ENCODE measurements at regions not wholly inside any gene's neighbourhood (a gene's known extent, or its start where the extent isn't known, plus 50 kb on each side); places are given as distances from the start of the nearest gene placed in this dataset.
A peak's percentile ranks its signal among the peaks of the same experiment; 100 is the strongest.

DNA sequence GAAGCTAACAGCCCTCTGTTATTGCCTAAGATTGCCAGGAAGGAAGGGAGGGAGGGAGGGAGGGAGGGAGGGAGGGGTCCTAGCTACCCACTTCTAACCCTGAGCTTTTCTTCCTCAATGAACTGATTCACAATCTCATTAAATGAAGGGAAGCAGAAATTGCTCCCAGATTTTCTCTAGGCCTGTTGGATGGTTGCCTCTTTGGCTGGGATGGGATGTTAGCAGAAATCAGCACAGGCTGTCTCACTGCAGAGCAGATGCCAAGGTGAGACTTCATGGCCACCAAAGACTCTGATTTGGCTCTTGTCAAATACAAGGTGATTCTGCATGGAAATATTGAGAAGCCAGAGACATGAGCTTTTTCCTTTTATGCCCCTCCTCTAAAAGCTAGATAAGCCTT, 578.6 kb downstream of the ACTL7B start:
- no peaks in the 10 kb centered on the region for H3K27me3 ChIP-seq (ENCODE audit: control insufficient read depth, insufficient read depth, low read length)
- H3K9ac ChIP-seq (ENCODE audit: low read length), result no peak overlapping the region
- H3K27ac ChIP-seq (ENCODE audit: low read depth, low read length), result no peak overlapping the region
- no peaks in the 10 kb centered on the region for H3K9me3 ChIP-seq (ENCODE audit: control insufficient read depth, insufficient read depth, low read depth, low read length)
- H3K4me3 ChIP-seq (ENCODE audit: low read depth, low read length), result no peak overlapping the region
- peaks cover 3% of the 10 kb centered on the region for H3K4me1 ChIP-seq (ENCODE audit: control insufficient read depth, insufficient read depth, low read length)
- no peaks in the 10 kb centered on the region for H3K36me3 ChIP-seq (ENCODE audit: control insufficient read depth, insufficient read depth, low read length)

- Histone ChIP-seq H3K9ac (ENCODE audit: low read length) (no peak overlapping the region), H3K4me1 (ENCODE audit: control insufficient read depth, insufficient read depth, low read length) (peaks cover 16% of the 10 kb centered on the region), H3K27ac (ENCODE audit: low read depth, low read length) (no peak overlapping the region), H3K36me3 (ENCODE audit: control insufficient read depth, insufficient read depth, low read length) (no peaks in the 10 kb centered on the region), H3K4me3 (ENCODE audit: low read depth, low read length) (no peak overlapping the region), H3K27me3 (ENCODE audit: control insufficient read depth, insufficient read depth, low read length) (no peaks in the 10 kb centered on the region), H3K9me3 (ENCODE audit: control insufficient read depth, insufficient read depth, low read depth, low read length) (no peaks in the 10 kb centered on the region)
These were observed 579.9 kb downstream of the ACTL7B start for GRCh38 chr9:108275906-108276305.

DNA sequence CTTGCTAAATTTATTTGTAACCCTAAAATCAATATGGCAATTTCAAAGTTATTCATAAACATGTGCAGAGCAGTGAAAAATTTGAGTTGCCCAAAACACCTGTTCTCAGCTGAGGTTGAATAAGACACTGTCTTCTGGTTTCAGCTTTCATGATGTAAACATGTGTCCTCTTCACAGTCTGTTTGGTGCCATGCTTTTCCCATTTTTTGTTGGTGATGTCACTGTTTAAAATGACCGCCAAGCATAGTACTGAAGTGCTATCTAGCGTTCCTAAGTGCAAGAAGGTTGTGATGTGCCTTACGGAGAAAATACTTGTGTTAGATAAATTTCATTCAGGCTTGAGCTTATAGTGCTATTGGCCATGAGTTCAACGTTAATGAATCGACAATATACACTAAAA, 580.8 kb downstream of the ACTL7B start:
- Histone ChIP-seq H3K9ac (ENCODE audit: low read length) (no peak overlapping the region), H3K9me3 (ENCODE audit: control insufficient read depth, insufficient read depth, low read depth, low read length) (no peaks in the 10 kb centered on the region), H3K4me3 (ENCODE audit: low read depth, low read length) (no peak overlapping the region), H3K27ac (ENCODE audit: low read depth, low read length) (no peak overlapping the region), H3K27me3 (ENCODE audit: control insufficient read depth, insufficient read depth, low read length) (no peaks in the 10 kb centered on the region), H3K36me3 (ENCODE audit: control insufficient read depth, insufficient read depth, low read length) (no peaks in the 10 kb centered on the region), H3K4me1 (ENCODE audit: control insufficient read depth, insufficient read depth, low read length) (peaks cover 16% of the 10 kb centered on the region)

- no peak overlapping the region for H3K27ac ChIP-seq (ENCODE audit: low read depth, low read length)
- no peak overlapping the region for H3K4me3 ChIP-seq (ENCODE audit: low read depth, low read length)
- no peak overlapping the region for H3K9ac ChIP-seq (ENCODE audit: low read length)
- H3K36me3 ChIP-seq (ENCODE audit: control insufficient read depth, insufficient read depth, low read length), result no peaks in the 10 kb centered on the region
- peaks cover 16% of the 10 kb centered on the region for H3K4me1 ChIP-seq (ENCODE audit: control insufficient read depth, insufficient read depth, low read length)
- no peaks in the 10 kb centered on the region for H3K27me3 ChIP-seq (ENCODE audit: control insufficient read depth, insufficient read depth, low read length)
- no peaks in the 10 kb centered on the region for H3K9me3 ChIP-seq (ENCODE audit: control insufficient read depth, insufficient read depth, low read depth, low read length)
These were observed 581.8 kb downstream of the ACTL7B start for GRCh38 chr9:108273988-108274387.

GRCh38 chr9:108272349-108272899, 583.4 kb downstream of the ACTL7B start:
- Histone ChIP-seq H3K4me1 (ENCODE audit: control insufficient read depth, insufficient read depth, low read length) (peaks cover 16% of the 10 kb centered on the region), H3K27ac (ENCODE audit: low read depth, low read length) (peak overlapping the region; percentile 66), H3K9ac (ENCODE audit: low read length) (no peak overlapping the region), H3K4me3 (ENCODE audit: low read depth, low read length) (peak overlapping the region; percentile 1; the same call in 1 of the 2 replicates), H3K36me3 (ENCODE audit: control insufficient read depth, insufficient read depth, low read length) (no peaks in the 10 kb centered on the region), H3K9me3 (ENCODE audit: control insufficient read depth, insufficient read depth, low read depth, low read length) (no peaks in the 10 kb centered on the region), H3K27me3 (ENCODE audit: control insufficient read depth, insufficient read depth, low read length) (no peaks in the 10 kb centered on the region)

DNA sequence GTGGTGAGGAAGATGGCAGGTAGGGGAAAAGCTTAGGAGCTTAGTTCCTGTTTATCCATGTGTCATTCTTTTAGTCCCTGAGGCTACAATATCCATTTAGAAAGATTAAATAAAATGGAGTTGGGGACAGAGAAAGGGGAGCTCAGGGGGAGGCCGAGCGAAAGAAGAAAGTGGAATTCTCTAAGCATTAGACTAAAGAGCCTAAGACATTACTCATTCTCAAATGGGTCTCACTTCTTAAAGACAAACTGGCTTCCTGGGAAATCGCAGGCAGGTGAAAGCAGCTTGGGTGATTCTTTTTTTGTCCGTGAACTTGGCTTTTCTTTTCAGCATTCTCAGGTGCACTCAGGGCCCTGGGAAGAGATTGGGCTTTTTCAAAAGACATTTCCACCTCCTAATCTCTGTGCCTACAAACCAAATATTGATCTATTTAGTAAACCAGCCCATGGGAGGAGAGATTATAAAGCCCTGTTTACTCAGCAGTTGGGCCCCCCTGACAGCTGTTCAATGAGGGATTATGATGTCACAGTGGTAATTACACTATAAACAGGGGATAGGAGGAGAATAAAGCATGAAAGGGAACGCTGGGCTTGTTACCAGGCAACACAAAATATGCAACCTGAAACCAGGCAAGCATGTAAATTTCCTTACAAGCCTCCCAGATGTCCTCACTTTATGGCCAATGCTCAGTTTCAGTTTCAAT, 584.0 kb downstream of the ACTL7B start:
- peaks cover 16% of the 10 kb centered on the region for H3K4me1 ChIP-seq (ENCODE audit: control insufficient read depth, insufficient read depth, low read length)
- H3K36me3 ChIP-seq (ENCODE audit: control insufficient read depth, insufficient read depth, low read length), result no peaks in the 10 kb centered on the region
- no peaks in the 10 kb centered on the region for H3K27me3 ChIP-seq (ENCODE audit: control insufficient read depth, insufficient read depth, low read length)
- no peak overlapping the region for H3K9ac ChIP-seq (ENCODE audit: low read length)
- H3K4me3 ChIP-seq (ENCODE audit: low read depth, low read length), result peak overlapping the region; percentile 1; the same call in 1 of the 2 replicates
- peak overlapping the region; percentile 66 for H3K27ac ChIP-seq (ENCODE audit: low read depth, low read length)
- H3K9me3 ChIP-seq (ENCODE audit: control insufficient read depth, insufficient read depth, low read depth, low read length), result no peaks in the 10 kb centered on the region

- Histone ChIP-seq H3K27ac (ENCODE audit: low read depth, low read length) (no peak overlapping the region), H3K36me3 (ENCODE audit: control insufficient read depth, insufficient read depth, low read length) (no peaks in the 10 kb centered on the region), H3K4me1 (ENCODE audit: control insufficient read depth, insufficient read depth, low read length) (peaks cover 16% of the 10 kb centered on the region), H3K9me3 (ENCODE audit: control insufficient read depth, insufficient read depth, low read depth, low read length) (no peaks in the 10 kb centered on the region), H3K9ac (ENCODE audit: low read length) (no peak overlapping the region), H3K27me3 (ENCODE audit: control insufficient read depth, insufficient read depth, low read length) (no peaks in the 10 kb centered on the region), H3K4me3 (ENCODE audit: low read depth, low read length) (no peak overlapping the region)
These were observed 584.5 kb downstream of the ACTL7B start for GRCh38 chr9:108271236-108271635.

DNA sequence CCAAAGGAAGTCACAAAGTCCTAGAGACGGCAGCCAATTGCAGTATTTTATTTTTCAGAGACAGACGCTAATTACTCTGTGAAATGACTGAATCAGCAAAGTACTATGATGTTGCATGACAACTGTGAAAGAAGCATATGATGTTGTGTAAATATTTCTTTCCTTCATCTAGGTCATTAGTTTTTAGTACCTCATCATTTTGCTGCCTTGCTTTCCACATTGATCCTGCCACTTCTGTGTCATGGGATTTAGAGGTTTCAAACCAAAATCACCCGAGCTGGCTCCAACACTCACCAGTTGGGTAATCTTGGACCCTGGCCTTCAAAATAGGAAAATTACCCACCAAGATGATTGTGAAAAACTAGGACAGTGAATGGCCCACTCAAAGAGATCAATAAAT, 585.2 kb downstream of the ACTL7B start:
- no peak overlapping the region for H3K27ac ChIP-seq (ENCODE audit: low read depth, low read length)
- H3K4me3 ChIP-seq (ENCODE audit: low read depth, low read length), result no peak overlapping the region
- H3K27me3 ChIP-seq (ENCODE audit: control insufficient read depth, insufficient read depth, low read length), result no peaks in the 10 kb centered on the region
- H3K9me3 ChIP-seq (ENCODE audit: control insufficient read depth, insufficient read depth, low read depth, low read length), result no peaks in the 10 kb centered on the region
- no peaks in the 10 kb centered on the region for H3K36me3 ChIP-seq (ENCODE audit: control insufficient read depth, insufficient read depth, low read length)
- H3K9ac ChIP-seq (ENCODE audit: low read length), result no peak overlapping the region
- peaks cover 16% of the 10 kb centered on the region for H3K4me1 ChIP-seq (ENCODE audit: control insufficient read depth, insufficient read depth, low read length)

- Histone ChIP-seq H3K36me3 (ENCODE audit: control insufficient read depth, insufficient read depth, low read length) (no peaks in the 10 kb centered on the region), H3K27ac (ENCODE audit: low read depth, low read length) (no peak overlapping the region), H3K4me3 (ENCODE audit: low read depth, low read length) (no peak overlapping the region), H3K9ac (ENCODE audit: low read length) (no peak overlapping the region), H3K4me1 (ENCODE audit: control insufficient read depth, insufficient read depth, low read length) (peaks cover 16% of the 10 kb centered on the region), H3K27me3 (ENCODE audit: control insufficient read depth, insufficient read depth, low read length) (no peaks in the 10 kb centered on the region), H3K9me3 (ENCODE audit: control insufficient read depth, insufficient read depth, low read depth, low read length) (no peaks in the 10 kb centered on the region)
These were observed 585.7 kb downstream of the ACTL7B start for GRCh38 chr9:108270051-108270450.

DNA sequence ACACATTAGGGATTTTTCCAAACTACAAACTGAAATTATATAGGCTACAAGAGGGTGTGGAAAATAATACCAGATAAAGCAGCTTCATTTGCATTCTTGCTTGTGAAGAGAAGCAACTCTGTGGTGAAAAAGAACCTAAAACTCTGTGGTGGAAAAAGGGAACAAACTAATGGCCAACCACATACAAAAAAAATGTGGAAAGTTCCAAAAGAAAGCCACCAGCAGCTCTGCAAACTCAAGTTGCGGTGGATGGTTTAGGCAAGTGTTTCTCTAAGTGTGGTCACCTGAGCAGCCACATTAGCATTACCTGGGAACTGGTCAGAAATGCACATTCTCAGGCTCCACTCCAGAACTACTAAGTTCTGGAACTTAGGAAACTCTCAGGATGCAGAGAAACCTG, 586.4 kb downstream of the ACTL7B start:
- H3K36me3 ChIP-seq (ENCODE audit: control insufficient read depth, insufficient read depth, low read length), result no peaks in the 10 kb centered on the region
- no peak overlapping the region for H3K4me3 ChIP-seq (ENCODE audit: low read depth, low read length)
- H3K27ac ChIP-seq (ENCODE audit: low read depth, low read length), result no peak overlapping the region
- H3K4me1 ChIP-seq (ENCODE audit: control insufficient read depth, insufficient read depth, low read length), result peaks cover 16% of the 10 kb centered on the region
- H3K9me3 ChIP-seq (ENCODE audit: control insufficient read depth, insufficient read depth, low read depth, low read length), result no peaks in the 10 kb centered on the region
- no peaks in the 10 kb centered on the region for H3K27me3 ChIP-seq (ENCODE audit: control insufficient read depth, insufficient read depth, low read length)
- H3K9ac ChIP-seq (ENCODE audit: low read length), result no peak overlapping the region

- Histone ChIP-seq H3K36me3 (ENCODE audit: control insufficient read depth, insufficient read depth, low read length) (no peaks in the 10 kb centered on the region), H3K27me3 (ENCODE audit: control insufficient read depth, insufficient read depth, low read length) (no peaks in the 10 kb centered on the region), H3K9ac (ENCODE audit: low read length) (no peak overlapping the region), H3K4me3 (ENCODE audit: low read depth, low read length) (no peak overlapping the region), H3K4me1 (ENCODE audit: control insufficient read depth, insufficient read depth, low read length) (no peaks in the 10 kb centered on the region), H3K9me3 (ENCODE audit: control insufficient read depth, insufficient read depth, low read depth, low read length) (no peaks in the 10 kb centered on the region), H3K27ac (ENCODE audit: low read depth, low read length) (no peak overlapping the region)
These were observed 590.7 kb downstream of the ACTL7B start for GRCh38 chr9:108265065-108265464.

Measured in HUES6 (cell line).